Loucy (cell line): ENCODE measurements at regions not wholly inside any gene's neighbourhood (a gene's known extent, or its start where the extent isn't known, plus 50 kb on each side); places are given as distances from the start of the nearest gene placed in this dataset.
A peak's percentile ranks its signal among the peaks of the same experiment; 100 is the strongest.

Experiments used
- H2AFZ ChIP-seq: fragments of 200-600 bp; sonication (generic); 2 replicates; pipeline ENCODE4 v1.6.0; 2016; ENCODE audit warnings: antibody characterized with exemption, mild to moderate bottlenecking, low read length, moderate library complexity
- H3F3A ChIP-seq: fragments of 200-600 bp; 2 replicates; pipeline ENCODE4 v1.6.0; 2016; ENCODE audit warnings: antibody characterized with exemption, low read depth, mild to moderate bottlenecking
- H3K27me3 ChIP-seq: fragments of 200-600 bp; sonication (generic); 2 replicates; pipeline ENCODE4 v1.6.1; 2014; ENCODE audit warnings: low read length, mild to moderate bottlenecking; ENCODE audit not compliant: insufficient read depth, poor library complexity, severe bottlenecking
- H3K36me3 ChIP-seq: fragments of 200-600 bp; sonication (generic); 2 replicates; pipeline ENCODE4 v1.6.1; 2016; ENCODE audit warnings: low read length; ENCODE audit not compliant: insufficient read depth
- H3K4me1 ChIP-seq: fragments of 200-600 bp; sonication (generic); 2 replicates; pipeline ENCODE4 v1.5.1; 2014; ENCODE audit warnings: low read length, mild to moderate bottlenecking; ENCODE audit not compliant: insufficient read depth, poor library complexity, severe bottlenecking
- H3K4me2 ChIP-seq: fragments of 200-600 bp; sonication (generic); 2 replicates; pipeline ENCODE4 v1.6.0; 2014; ENCODE audit warnings: antibody characterized with exemption, low read length, low read depth, mild to moderate bottlenecking; ENCODE audit not compliant: poor library complexity, severe bottlenecking
- H3K4me3 ChIP-seq: fragments of 200-600 bp; sonication (generic); 2 replicates; pipeline ENCODE4 v1.5.1; 2014; ENCODE audit warnings: low read length, mild to moderate bottlenecking, mixed read lengths; ENCODE audit not compliant: poor library complexity, severe bottlenecking
- H3K79me2 ChIP-seq: fragments of 200-600 bp; sonication (generic); 2 replicates; pipeline ENCODE4 v1.6.1; 2014; ENCODE audit warnings: low read length; ENCODE audit not compliant: insufficient read depth
- H3K9ac ChIP-seq: fragments of 200-600 bp; sonication (generic); 2 replicates; pipeline ENCODE4 v1.6.0; 2014; ENCODE audit warnings: mild to moderate bottlenecking, low read depth, low read length, moderate library complexity; ENCODE audit not compliant: poor library complexity, severe bottlenecking
- H3K9me2 ChIP-seq: fragments of 200-600 bp; sonication (generic); replicated peaks from 2 replicates; pipeline ENCODE4 v1.6.1; 2016; ENCODE audit warnings: low read depth, low read length, mixed read lengths
- H3K9me3 ChIP-seq: fragments of 200-600 bp; sonication (generic); 2 replicates; pipeline ENCODE4 v1.6.1; 2014; ENCODE audit warnings: mild to moderate bottlenecking, antibody characterized with exemption, low read length, low read depth; ENCODE audit not compliant: insufficient read depth
- H4K20me1 ChIP-seq: fragments of 200-600 bp; sonication (generic); 2 replicates; pipeline ENCODE4 v1.6.0; 2014; ENCODE audit warnings: antibody characterized with exemption, low read length, mild to moderate bottlenecking; ENCODE audit not compliant: insufficient read depth, poor library complexity, severe bottlenecking
- CTCF ChIP-seq: fragments of 200-600 bp; sonication (generic); conservative IDR thresholded peaks from 2 replicates; pipeline ENCODE4 v1.5.1; 2014; ENCODE audit warnings: mild to moderate bottlenecking, antibody characterized with exemption, low read length
- EZH2phosphoT487 ChIP-seq: fragments of 200-600 bp; IDR thresholded peaks from 2 replicates; pipeline ENCODE4 v1.6.1; 2018; ENCODE audit warnings: antibody characterized with exemption, mild to moderate bottlenecking, moderate library complexity, borderline replicate concordance

- peak; percentile 72 for TF ChIP-seq CTCF
- TF ChIP-seq EZH2phosphoT487, result no peak
- no peaks in the 10 kb centered on the region for H3K79me2 ChIP-seq
- H3K4me2 ChIP-seq, result no peak overlapping the region
- H4K20me1 ChIP-seq, result no peaks in the 10 kb centered on the region
- no peaks in the 10 kb centered on the region for H3K27me3 ChIP-seq
- H3K36me3 ChIP-seq, result no peaks in the 10 kb centered on the region
- no peak overlapping the region for H3K9ac ChIP-seq
- H3F3A ChIP-seq, result no peaks in the 10 kb centered on the region
- H3K4me1 ChIP-seq, result peaks cover 6% of the 10 kb centered on the region
- H3K4me3 ChIP-seq, result no peak overlapping the region
- H3K9me2 ChIP-seq, result no peaks in the 10 kb centered on the region
- no peaks in the 10 kb centered on the region for H3K9me3 ChIP-seq
- no peak overlapping the region for H2AFZ ChIP-seq
These were observed 935.6 kb upstream of the FANCL start for GRCh38 chr2:59176737-59177136.

- Histone ChIP-seq H3K4me2 (no peak overlapping the region), H3K9me3 (no peaks in the 10 kb centered on the region), H2AFZ (no peak overlapping the region), H3F3A (no peaks in the 10 kb centered on the region), H3K9ac (no peak overlapping the region), H3K9me2 (no peaks in the 10 kb centered on the region), H3K4me3 (no peak overlapping the region), H4K20me1 (no peaks in the 10 kb centered on the region), H3K79me2 (no peaks in the 10 kb centered on the region), H3K4me1 (peaks cover 6% of the 10 kb centered on the region), H3K27me3 (no peaks in the 10 kb centered on the region), H3K36me3 (no peaks in the 10 kb centered on the region)
- TF ChIP-seq CTCF (no peak), EZH2phosphoT487 (no peak)
These were observed 933.6 kb upstream of the FANCL start for GRCh38 chr2:59174536-59175243.

- Histone ChIP-seq H3K27me3 (no peaks in the 10 kb centered on the region), H4K20me1 (no peaks in the 10 kb centered on the region), H3K79me2 (no peaks in the 10 kb centered on the region), H3K4me2 (no peak overlapping the region), H3K9me3 (no peaks in the 10 kb centered on the region), H3K9ac (no peak overlapping the region), H3F3A (no peaks in the 10 kb centered on the region), H3K36me3 (no peaks in the 10 kb centered on the region), H3K4me1 (peaks cover 9% of the 10 kb centered on the region), H2AFZ (no peak overlapping the region), H3K4me3 (no peak overlapping the region), H3K9me2 (no peaks in the 10 kb centered on the region)
- TF ChIP-seq CTCF, result no peak
- TF ChIP-seq EZH2phosphoT487, result no peak
These were observed 932.2 kb upstream of the FANCL start for GRCh38 chr2:59173325-59173724.
